CD4-positive, alpha-beta T cell treated with Interferon alpha-2 for 1 hour (primary cell): ENCODE measurements at regions not wholly inside any gene's neighbourhood (a gene's known extent, or its start where the extent isn't known, plus 50 kb on each side); places are given as distances from the start of the nearest gene placed in this dataset.
A peak's percentile ranks its signal among the peaks of the same experiment; 100 is the strongest.
"Not testable (repeated sequence)": the region's sequence is repeated elsewhere in the genome, so short reads cannot be mapped to it uniquely, and the experiment has no call there.

Experiments used
- DNase-seq, 2 donors: peaks; one replicate each; pipeline ENCODE4 v3.0.0-alpha.2; 2020 to 2022

- DNase-seq, result peak; percentile 86 to 89
These were observed 59.7 kb downstream of the RAP2B start for GRCh38 chr3:153221748-153222162.

GRCh38 chr3:153226877-153227276 lies 64.9 kb downstream of the RAP2B start:
- DNase-seq, result not testable (repeated sequence)

GRCh38 chr3:153230427-153230826 lies 68.4 kb downstream of the RAP2B start:
- not testable (repeated sequence) for DNase-seq

GRCh38 chr3:153231245-153231644 lies 69.2 kb downstream of the RAP2B start:
- not testable (repeated sequence) for DNase-seq

DNA sequence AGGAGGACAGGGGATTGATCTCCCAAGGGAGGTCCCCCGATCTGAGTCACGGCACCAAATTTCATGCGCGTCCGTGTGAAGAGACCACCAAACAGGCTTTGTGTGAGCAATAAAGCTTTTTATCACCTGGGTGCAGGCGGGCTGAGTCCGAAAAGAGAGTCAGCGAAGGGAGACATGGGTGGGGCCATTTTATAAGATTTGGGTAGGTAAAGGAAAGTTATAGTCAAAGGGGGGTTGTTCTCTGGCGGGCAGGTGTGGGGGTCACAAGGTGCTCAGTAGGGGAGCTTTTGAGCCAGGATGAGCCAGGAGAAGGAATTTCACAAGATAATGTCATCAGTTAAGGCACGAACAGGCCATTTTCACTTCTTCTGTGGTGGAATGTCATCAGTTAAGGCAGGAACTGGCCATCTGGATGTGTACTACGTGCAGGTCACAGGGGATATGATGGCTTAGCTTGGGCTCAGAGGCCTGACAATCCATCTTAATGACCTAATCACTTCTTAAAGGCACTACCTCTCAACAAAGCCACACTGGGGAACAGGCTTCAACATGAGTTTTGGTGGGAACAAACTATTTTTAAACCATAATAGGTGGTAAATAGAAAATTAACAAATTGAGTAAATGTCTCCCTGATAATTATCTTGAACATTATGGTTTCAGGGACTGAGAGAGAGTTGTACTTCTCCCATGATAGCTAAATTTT lies 70.2 kb downstream of the RAP2B start:
- not testable (repeated sequence) for DNase-seq

DNA sequence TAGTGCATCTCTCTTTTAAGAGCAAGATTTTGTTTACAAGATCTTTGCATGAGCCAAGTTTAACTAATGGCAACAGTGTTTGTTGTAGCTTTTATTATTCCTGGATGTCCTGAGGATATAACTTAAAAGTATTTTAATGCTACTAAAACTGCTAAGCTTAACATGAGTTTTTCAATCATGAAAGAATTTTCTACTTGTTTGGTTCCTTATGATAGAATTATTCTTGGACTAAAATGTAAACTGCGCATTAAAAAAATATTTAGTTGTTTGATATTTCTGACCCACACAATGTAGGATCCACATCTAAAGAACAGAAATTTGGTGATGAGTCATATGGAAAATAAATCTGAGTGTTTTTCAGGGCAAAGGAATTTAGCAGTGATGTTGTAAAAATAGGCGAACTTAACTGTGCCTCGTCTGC lies 70.8 kb downstream of the RAP2B start:
- DNase-seq, result no peak

GRCh38 chr3:153233986-153234385 lies 72.0 kb downstream of the RAP2B start:
- no peak for DNase-seq

- DNase-seq, result peak in 1 of 2 donors; percentile 31
These were observed 80.9 kb downstream of the RAP2B start for GRCh38 chr3:153242896-153243295.

- no peak for DNase-seq
These were observed 82.9 kb downstream of the RAP2B start for GRCh38 chr3:153244961-153245360.

GRCh38 chr3:153245661-153246060 lies 83.6 kb downstream of the RAP2B start:
- DNase-seq, result no peak

GRCh38 chr3:153246331-153246730 lies 84.3 kb downstream of the RAP2B start:
- DNase-seq, result no peak

DNA sequence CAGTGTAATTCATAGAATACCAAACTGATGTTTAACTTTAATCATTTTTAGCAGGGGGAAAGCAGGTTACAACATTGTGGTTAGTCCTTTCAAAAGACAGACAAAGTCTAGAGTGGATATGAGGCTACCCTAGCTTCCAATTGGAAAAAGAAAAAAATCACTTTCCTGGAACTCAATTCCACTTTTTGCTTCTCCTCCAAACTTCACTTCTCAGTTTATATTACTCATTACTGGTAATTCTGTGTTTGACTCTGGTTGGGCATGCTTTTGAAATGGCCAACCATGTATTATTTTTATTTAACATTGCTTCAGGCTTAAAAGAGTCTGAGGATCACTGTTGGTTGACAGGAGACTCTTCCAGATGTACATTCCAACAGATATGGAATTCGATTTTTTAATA lies 84.8 kb downstream of the RAP2B start:
- DNase-seq, result no peak

- DNase-seq, result no peak
These were observed 85.6 kb downstream of the RAP2B start for GRCh38 chr3:153247331-153248330.

DNA sequence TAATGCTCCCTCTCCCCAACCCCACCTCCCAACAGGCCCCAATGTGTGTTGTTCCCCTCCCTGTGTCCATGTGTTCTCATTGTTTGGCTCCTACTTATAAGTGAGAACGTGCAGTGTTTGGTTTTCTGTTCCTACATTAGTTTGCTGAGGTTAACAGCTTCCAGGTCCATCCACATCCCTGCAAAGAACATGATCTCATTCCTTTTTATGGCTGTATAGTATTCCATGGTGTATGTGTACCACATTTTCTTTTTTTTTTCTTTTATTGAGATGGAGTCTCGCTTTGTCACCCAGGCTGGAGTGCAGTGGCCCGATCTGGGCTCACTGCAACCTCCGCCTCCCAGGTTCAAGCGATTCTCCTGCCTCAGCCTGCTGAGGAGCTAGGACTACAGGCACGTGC lies 86.8 kb downstream of the RAP2B start:
- not testable (repeated sequence) for DNase-seq

- DNase-seq, result no peak
These were observed 87.9 kb downstream of the RAP2B start for GRCh38 chr3:153249906-153250305.

DNA sequence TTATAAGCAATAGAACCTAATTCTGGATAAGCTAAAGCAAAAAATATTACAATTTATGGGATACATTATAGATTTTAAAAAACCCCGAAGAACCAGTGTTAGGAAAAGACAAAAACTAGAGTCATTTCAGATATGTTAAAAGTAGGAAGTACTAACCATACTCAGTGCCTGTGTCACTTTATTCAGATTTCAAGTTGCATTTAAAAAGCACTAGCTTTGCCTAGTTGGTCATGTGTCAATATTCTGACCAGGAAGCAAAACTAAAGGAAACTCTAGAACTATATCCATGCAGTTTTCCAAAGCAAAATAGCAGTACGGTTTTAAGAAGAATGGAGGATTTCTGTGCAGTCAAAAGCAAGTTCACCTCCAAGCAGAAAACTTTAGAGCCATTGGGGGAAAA lies 88.4 kb downstream of the RAP2B start:
- no peak for DNase-seq

DNA sequence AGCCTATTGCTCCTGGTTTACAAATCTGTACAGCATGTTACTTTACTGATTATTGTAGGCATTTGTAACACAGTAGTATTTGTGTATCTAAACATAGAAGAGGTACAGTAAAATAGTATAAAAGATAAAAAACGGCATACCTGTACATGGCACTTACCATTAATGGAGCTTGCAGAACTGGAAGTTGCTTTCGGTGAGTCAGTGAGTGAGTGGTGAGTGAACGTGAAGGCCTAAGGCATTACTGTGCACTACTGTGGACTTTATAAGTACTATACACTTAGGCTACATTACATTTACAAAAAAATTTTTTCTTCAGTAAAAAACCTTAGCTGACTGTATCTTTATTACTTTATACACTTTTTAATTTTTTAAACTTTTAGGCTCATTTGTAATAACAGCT lies 90.9 kb downstream of the RAP2B start:
- no peak for DNase-seq

GRCh38 chr3:153254361-153254760 lies 92.3 kb downstream of the RAP2B start:
- no peak for DNase-seq

DNA sequence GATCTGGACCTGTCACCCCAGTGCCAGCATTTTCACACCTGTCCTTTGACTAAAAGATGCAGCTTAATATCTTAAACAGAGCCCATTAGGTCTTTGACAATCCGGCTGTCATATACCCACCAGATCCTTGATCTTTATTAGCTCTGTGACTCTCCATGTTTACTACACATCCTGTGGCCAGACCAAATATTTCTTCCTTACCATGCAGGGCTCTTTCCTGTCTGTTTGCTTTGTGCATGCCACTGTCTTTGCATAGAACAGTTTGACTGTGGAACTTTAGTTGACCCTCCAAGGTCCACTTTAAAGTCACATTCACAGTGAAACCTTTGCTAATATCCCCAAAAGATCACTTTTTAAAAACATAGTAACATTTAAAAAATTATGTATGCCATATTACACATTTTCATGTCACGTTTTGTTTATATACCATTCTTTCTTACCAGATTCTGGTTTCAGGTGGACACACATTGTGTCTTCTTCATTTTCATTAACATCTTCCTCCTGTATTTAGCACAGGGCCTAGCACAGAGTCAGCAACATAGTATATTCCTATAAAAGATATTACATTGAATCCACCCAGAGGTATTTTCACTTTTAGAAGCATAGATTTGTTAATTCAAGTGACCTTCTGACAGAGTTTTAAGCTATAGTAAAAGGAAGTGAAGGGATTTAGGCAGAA lies 95.8 kb downstream of the RAP2B start:
- DNase-seq, result no peak

- no peak for DNase-seq
These were observed 97.9 kb downstream of the RAP2B start for GRCh38 chr3:153259956-153260355.

GRCh38 chr3:153260681-153261080 lies 98.7 kb downstream of the RAP2B start:
- DNase-seq, result no peak

- no peak for DNase-seq
These were observed 104.6 kb downstream of the RAP2B start for GRCh38 chr3:153266619-153267018.

- no peak for DNase-seq
These were observed 106.7 kb downstream of the RAP2B start for GRCh38 chr3:153268564-153269279.
